Osteocyte (in vitro differentiated cells): ENCODE measurements at regions not wholly inside any gene's neighbourhood (a gene's known extent, or its start where the extent isn't known, plus 50 kb on each side); places are given as distances from the start of the nearest gene placed in this dataset.

Experiments
- DNase-seq: peaks from one replicate; pipeline ENCODE4 v3.0.0; 2021; ENCODE audit warnings: mixed read lengths; ENCODE audit not compliant: unreplicated experiment; ENCODE audit errors: extremely low spot score
- H3K27ac Mint-ChIP-seq: one replicate; pipeline ENCODE4 v1.8.0; 2021; ENCODE audit warnings: mild to moderate bottlenecking, mixed read lengths; ENCODE audit not compliant: unreplicated experiment
- H3K27me3 Mint-ChIP-seq: one replicate; pipeline ENCODE4 v1.8.0; 2021; ENCODE audit warnings: mixed read lengths; ENCODE audit not compliant: unreplicated experiment
- H3K36me3 Mint-ChIP-seq: one replicate; pipeline ENCODE4 v1.8.0; 2021; ENCODE audit warnings: mixed read lengths; ENCODE audit not compliant: unreplicated experiment
- H3K4me1 Mint-ChIP-seq: one replicate; pipeline ENCODE4 v1.8.0; 2021; ENCODE audit warnings: mixed read lengths; ENCODE audit not compliant: unreplicated experiment
- H3K4me3 Mint-ChIP-seq: one replicate; pipeline ENCODE4 v1.8.0; 2021; ENCODE audit warnings: mild to moderate bottlenecking, moderate library complexity, mixed read lengths; ENCODE audit not compliant: unreplicated experiment
- H3K9me3 Mint-ChIP-seq: one replicate; pipeline ENCODE4 v1.8.0; 2021; ENCODE audit warnings: mixed read lengths; ENCODE audit not compliant: unreplicated experiment
- TF ChIP-seq, protein P1 (sequence below): fragments of 200-600 bp; sonication (generic); IDR thresholded peaks from 2 replicates; pipeline ENCODE4 v1.5.0; 2021; ENCODE audit warnings: antibody characterized with exemption, mild to moderate bottlenecking, moderate library complexity

DNA sequence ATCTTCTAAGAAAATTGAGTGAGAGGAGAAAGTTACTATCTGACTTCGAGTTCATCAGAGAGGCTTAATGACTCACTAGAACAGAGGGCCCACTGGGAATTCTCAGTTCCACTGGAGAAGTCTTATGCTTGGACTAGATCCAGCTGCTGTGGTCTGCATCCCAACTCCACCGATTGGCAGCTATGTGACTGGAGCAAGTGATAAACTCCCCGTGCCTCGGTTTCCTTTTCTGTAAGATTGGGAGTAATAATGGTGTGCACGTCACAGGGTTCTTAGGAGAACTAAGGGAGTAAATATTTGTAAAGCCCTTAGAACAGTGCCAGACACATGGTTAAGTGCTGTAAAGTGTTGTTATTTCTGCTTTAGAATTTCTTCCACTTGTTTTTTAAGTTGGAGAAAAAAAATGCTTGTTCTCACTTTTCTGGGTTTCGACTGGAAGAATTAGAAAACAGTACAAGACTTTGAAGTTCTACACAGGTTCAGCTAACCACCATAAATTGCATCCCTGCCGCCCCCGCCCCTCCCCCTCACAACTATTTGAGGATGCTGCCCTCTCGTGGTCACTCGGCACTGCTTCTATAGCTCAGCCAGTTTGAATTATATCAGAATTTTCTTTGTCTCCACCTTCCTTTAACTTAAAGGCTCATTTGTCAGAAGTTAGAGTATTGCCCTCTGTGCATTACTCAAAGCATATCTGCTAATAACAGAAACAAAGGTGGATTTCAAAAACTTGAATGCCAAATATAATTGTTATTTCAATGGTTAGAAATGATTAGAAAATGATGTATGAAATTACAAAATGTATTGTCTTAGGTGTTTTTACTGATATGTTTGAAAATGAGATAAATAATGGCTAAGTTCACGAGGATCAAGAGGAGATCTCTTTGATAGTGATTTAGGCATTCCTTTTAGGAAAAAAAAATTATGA is 95.0 kb upstream of the IFNGR1 start:
- TF ChIP-seq, protein P1, sequence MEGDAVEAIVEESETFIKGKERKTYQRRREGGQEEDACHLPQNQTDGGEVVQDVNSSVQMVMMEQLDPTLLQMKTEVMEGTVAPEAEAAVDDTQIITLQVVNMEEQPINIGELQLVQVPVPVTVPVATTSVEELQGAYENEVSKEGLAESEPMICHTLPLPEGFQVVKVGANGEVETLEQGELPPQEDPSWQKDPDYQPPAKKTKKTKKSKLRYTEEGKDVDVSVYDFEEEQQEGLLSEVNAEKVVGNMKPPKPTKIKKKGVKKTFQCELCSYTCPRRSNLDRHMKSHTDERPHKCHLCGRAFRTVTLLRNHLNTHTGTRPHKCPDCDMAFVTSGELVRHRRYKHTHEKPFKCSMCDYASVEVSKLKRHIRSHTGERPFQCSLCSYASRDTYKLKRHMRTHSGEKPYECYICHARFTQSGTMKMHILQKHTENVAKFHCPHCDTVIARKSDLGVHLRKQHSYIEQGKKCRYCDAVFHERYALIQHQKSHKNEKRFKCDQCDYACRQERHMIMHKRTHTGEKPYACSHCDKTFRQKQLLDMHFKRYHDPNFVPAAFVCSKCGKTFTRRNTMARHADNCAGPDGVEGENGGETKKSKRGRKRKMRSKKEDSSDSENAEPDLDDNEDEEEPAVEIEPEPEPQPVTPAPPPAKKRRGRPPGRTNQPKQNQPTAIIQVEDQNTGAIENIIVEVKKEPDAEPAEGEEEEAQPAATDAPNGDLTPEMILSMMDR: peak; percentile 86
- no peaks in the 10 kb centered on the region for H3K9me3 Mint-ChIP-seq
- peaks cover 12% of the 10 kb centered on the region for H3K4me1 Mint-ChIP-seq
- H3K4me3 Mint-ChIP-seq: peak overlapping the region; percentile 27
- H3K36me3 Mint-ChIP-seq: no peaks in the 10 kb centered on the region
- no peak for DNase-seq
- no peak overlapping the region for H3K27ac Mint-ChIP-seq
- peaks cover 40% of the 10 kb centered on the region for H3K27me3 Mint-ChIP-seq

DNA sequence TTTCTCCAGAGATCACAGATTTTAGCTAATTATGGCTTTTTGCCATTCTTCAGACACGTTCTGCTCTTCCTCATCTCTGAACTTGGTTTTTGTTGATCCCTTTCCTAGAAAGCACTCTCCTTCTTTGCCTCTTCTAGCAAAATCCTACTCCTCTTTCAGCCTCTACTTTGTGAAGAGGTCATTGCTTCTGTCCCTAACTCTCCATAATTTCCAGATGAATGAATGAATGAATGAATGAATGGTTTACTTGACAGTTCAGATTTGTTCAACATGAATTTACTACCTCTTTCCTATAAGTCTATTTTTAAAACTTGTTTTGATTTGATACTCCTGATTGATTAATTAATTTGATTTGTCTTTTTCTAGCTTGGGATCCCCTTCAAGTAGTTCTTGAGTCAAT is 94.0 kb upstream of the IFNGR1 start:
- DNase-seq: no peak
- TF ChIP-seq, protein P1: no peak
- Mint-ChIP-seq H3K27ac (no peak overlapping the region), H3K4me1 (peaks cover 12% of the 10 kb centered on the region), H3K36me3 (no peaks in the 10 kb centered on the region), H3K27me3 (peaks cover 35% of the 10 kb centered on the region), H3K4me3 (no peak overlapping the region), H3K9me3 (no peaks in the 10 kb centered on the region)

DNA sequence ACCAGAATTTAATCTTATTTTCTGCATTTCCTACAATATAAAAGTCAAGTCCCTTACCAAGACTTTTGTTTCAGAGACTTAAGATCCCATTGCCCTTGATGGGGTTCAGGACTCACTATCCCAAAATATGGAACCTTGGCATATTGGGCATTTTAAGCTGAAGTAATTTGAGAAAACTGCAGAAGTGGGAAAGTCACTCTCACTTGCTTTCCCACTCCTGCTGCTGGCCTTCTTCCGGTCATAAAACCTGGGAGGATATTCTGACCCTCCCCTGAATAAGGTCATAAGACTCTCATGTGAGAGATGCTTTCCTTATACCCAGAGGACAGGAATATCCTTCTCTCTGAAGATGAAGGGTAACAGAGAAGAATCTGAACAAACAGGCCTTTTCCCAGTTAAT is 92.8 kb upstream of the IFNGR1 start:
- H3K4me1 Mint-ChIP-seq: peaks cover 12% of the 10 kb centered on the region
- TF ChIP-seq, protein P1: no peak
- no peak for DNase-seq
- no peaks in the 10 kb centered on the region for H3K36me3 Mint-ChIP-seq
- peaks cover 24% of the 10 kb centered on the region for H3K27me3 Mint-ChIP-seq
- H3K9me3 Mint-ChIP-seq: no peaks in the 10 kb centered on the region
- H3K27ac Mint-ChIP-seq: no peak overlapping the region
- H3K4me3 Mint-ChIP-seq: no peak overlapping the region

DNA sequence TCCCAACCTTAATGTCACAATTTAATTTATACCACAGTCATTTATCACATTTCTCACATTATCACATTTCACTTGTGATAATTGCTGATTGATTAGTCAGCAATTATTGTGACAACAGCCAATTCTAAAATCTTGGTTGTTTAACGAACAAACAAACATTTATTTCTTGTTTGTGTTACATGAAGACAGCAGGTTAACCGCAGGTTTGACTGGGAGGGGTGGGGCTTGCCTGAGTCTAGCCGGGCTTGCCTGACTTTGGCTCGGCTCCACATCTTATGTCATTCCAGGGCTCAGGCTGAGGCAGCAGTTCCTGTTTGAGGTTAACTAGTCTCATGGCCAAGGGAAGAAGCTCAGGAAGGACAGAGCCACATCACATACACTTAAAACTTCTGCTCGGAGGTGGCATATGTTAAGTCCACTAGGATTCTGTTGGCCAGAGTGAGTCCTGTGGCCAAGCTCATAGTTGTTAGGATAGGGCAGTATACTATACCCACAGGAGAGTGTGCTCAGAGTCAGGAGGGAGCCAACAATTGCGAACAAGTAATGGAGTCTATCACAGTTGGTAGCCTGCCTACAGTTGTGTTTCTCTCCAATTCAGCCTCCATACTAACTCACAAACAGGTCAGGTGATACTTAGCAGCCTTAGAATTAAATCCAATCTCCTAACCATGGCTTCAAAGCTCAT is 90.0 kb upstream of the IFNGR1 start:
- peaks cover 7% of the 10 kb centered on the region for H3K27me3 Mint-ChIP-seq
- no peak overlapping the region for H3K4me3 Mint-ChIP-seq
- no peaks in the 10 kb centered on the region for H3K36me3 Mint-ChIP-seq
- TF ChIP-seq, protein P1: no peak
- no peaks in the 10 kb centered on the region for H3K9me3 Mint-ChIP-seq
- DNase-seq: no peak
- H3K27ac Mint-ChIP-seq: no peak overlapping the region
- peaks cover 11% of the 10 kb centered on the region for H3K4me1 Mint-ChIP-seq

DNA sequence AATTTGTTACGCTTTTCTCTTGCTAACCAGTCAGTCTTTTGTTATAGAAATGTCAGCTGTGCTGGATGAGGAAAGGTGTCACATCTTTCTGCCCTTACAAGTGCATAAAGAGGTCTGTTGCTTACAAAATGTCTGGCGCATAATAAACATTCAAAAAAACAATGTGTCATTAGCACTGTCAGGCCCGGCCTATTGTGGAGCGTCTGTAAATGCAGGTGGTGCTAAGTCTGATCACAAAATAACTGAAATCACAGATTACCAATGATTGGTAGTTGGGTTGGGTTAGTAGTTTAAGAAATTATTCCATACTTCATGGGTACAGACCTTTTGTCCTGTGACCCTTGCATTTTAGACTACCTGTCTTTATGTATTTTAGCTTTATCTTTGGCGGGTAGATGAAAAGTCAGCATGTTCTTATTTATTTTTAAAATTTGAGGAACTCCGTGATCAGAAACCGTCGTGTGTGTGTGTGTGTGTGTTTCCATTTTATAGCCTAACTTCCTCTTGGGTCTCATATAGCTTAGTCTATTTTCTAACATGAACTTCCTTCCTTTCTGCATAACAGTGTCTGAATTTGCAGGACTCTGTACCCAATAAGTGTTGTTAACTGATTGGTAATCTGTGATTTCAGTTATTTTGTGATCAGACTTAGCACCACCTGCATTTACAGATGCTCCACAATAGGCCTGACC is 88.1 kb upstream of the IFNGR1 start:
- TF ChIP-seq, protein P1: no peak
- Mint-ChIP-seq H3K9me3 (no peaks in the 10 kb centered on the region), H3K27me3 (peaks cover 16% of the 10 kb centered on the region), H3K4me3 (no peak overlapping the region), H3K4me1 (no peaks in the 10 kb centered on the region), H3K36me3 (no peaks in the 10 kb centered on the region), H3K27ac (no peak overlapping the region)
- no peak for DNase-seq
